Posterior vena cava (tissue), 2 donors: ENCODE measurements at regions not wholly inside any gene's neighbourhood (a gene's known extent, or its start where the extent isn't known, plus 50 kb on each side); places are given as distances from the start of the nearest gene placed in this dataset.
"Not testable (repeated sequence)": the region's sequence is repeated elsewhere in the genome, so short reads cannot be mapped to it uniquely, and the experiment has no call there.

Experiments
- DNase-seq: peaks from one replicate; pipeline ENCODE4 v3.0.0-alpha.2; 2020; ENCODE audit warnings: low spot score
- intact Hi-C, 2 donors: fragments of 100-400 bp; cut with DNase I; formaldehyde crosslinking; loops; one replicate each; pipeline versions ENCODE4 v1.14.1 to v1.14.2; 2022 to 2023
- donor health status: DM: yes; HTN: yes; CAD: no.
- donor health status: DM: yes; HTN: yes; CAD: no.

GRCh38 chr7:109490607-109491006, 920.9 kb downstream of the DNAJB9 start:
- intact Hi-C loops, DNase-seq: not testable (repeated sequence)

GRCh38 chr7:109497053-109497452, 927.4 kb downstream of the DNAJB9 start:
- intact Hi-C loops = no loop called here
- no peak for DNase-seq

- DNase-seq = no peak
- intact Hi-C loops = no loop called here
Measured at GRCh38 chr7:109498131-109498530, 928.5 kb downstream of the DNAJB9 start.

GRCh38 chr7:109503421-109503820, 933.7 kb downstream of the DNAJB9 start:
- intact Hi-C loops = no loop called here
- no peak for DNase-seq

- intact Hi-C loops = no loop called here
- no peak for DNase-seq
Measured at GRCh38 chr7:109522585-109522984, 952.9 kb downstream of the DNAJB9 start.

- intact Hi-C loops = no loop called here
- DNase-seq = no peak
Measured at GRCh38 chr7:109527833-109528232, 958.2 kb downstream of the DNAJB9 start.

- intact Hi-C loops = no loop called here
- no peak for DNase-seq
Measured at GRCh38 chr7:109529712-109530111, 960.0 kb downstream of the DNAJB9 start.

GRCh38 chr7:109532262-109532992, 962.8 kb downstream of the DNAJB9 start:
- intact Hi-C loops = no loop called here
- no peak for DNase-seq

- intact Hi-C loops = no loop called here
- no peak for DNase-seq
Measured at GRCh38 chr7:109545686-109546085, 976.0 kb downstream of the DNAJB9 start.

- DNase-seq = no peak
- intact Hi-C loops = no loop called here
Measured at GRCh38 chr7:109549471-109550193, 980.0 kb downstream of the DNAJB9 start.

- intact Hi-C loops = no loop called here
- no peak for DNase-seq
Measured at GRCh38 chr7:109552017-109552416, 982.3 kb downstream of the DNAJB9 start.

- intact Hi-C loops = no loop called here
- DNase-seq = no peak
Measured at GRCh38 chr7:109577265-109577664, 1007.6 kb downstream of the DNAJB9 start.

GRCh38 chr7:109579901-109580300, 1010.2 kb downstream of the DNAJB9 start:
- intact Hi-C loops = no loop called here
- DNase-seq = no peak

GRCh38 chr7:109582211-109582610, 1012.5 kb downstream of the DNAJB9 start:
- intact Hi-C loops = no loop called here
- DNase-seq = no peak

- DNase-seq, intact Hi-C loops: not testable (repeated sequence)
Measured at GRCh38 chr7:109596948-109597347, 1027.3 kb downstream of the DNAJB9 start.

GRCh38 chr7:109611656-109612055, 1042.0 kb downstream of the DNAJB9 start:
- no peak for DNase-seq
- intact Hi-C loops = no loop called here

GRCh38 chr7:109616551-109617069, 1046.9 kb downstream of the DNAJB9 start:
- no peak for DNase-seq
- intact Hi-C loops = no loop called here

GRCh38 chr7:109622320-109622719, 1052.6 kb downstream of the DNAJB9 start:
- DNase-seq = no peak
- intact Hi-C loops = no loop called here

GRCh38 chr7:109632890-109633289, 1063.2 kb downstream of the DNAJB9 start:
- intact Hi-C loops, DNase-seq: not testable (repeated sequence)

- intact Hi-C loops = no loop called here
- DNase-seq = no peak
Measured at GRCh38 chr7:109635374-109635773, 1065.7 kb downstream of the DNAJB9 start.
